GM12878 (cell line): ENCODE measurements at regions not wholly inside any gene's neighbourhood (a gene's known extent, or its start where the extent isn't known, plus 50 kb on each side); places are given as distances from the start of the nearest gene placed in this dataset.
A peak's percentile ranks its signal among the peaks of the same experiment; 100 is the strongest.

Experiments used
- ATAC-seq: fragments of 200-7000 bp; cut with Tn5 transposase; 3 replicates; pipeline ENCODE4 v1.9.1; 2020; ENCODE audit warnings: mild to moderate bottlenecking, moderate library complexity
- BruUV-seq: library from RNA; stranded (reverse); fragments of 400-500 nt; replicated peaks from 2 replicates; lab custom pipeline; 2021; lab: Mats Ljungman, UMichigan
- CTCF ChIA-PET: fragments of 300-600 bp; sonication (Branson Sonifier 250); formaldehyde crosslinking; extraction: SDS; loops from one replicate; lab custom pipeline; 2021; ENCODE audit warnings: inconsistent platforms; lab: Yijun Ruan, JAX
- POLR2A ChIA-PET: fragments of 350-600 bp; formaldehyde crosslinking; extraction: SDS; loops from one replicate; lab custom pipeline; 2021; ENCODE audit warnings: inconsistent platforms; lab: Charles Lee
- RAD21 ChIA-PET: fragments of 300-600 bp; sonication (Branson Sonifier 250); formaldehyde crosslinking; loops from one replicate; lab custom pipeline; 2023; ENCODE audit warnings: antibody characterized with exemption; ENCODE audit not compliant: unreplicated experiment; lab: Charles Lee
- SMC1A ChIA-PET: fragments of 300-600 bp; sonication (Branson Sonifier 250); formaldehyde crosslinking; loops from one replicate; lab custom pipeline; 2023; ENCODE audit not compliant: unreplicated experiment, uncharacterized antibody; lab: Charles Lee
- DNase-seq: peaks from one replicate; pipeline ENCODE4 v3.0.0-alpha.2; 2011; ENCODE audit warnings: low read depth, low spot score
- FAIRE-seq: peaks from 3 replicates; lab custom pipeline; 2011; peaks lifted over from hg19 to GRCh38; lab: Jason Lieb, UNC
- H2AFZ ChIP-seq: 2 replicates; pipeline ENCODE4 v1.6.0; 2011; ENCODE audit warnings: low read depth, low read length, control low read depth; ENCODE audit not compliant: control insufficient read depth
- H3K27ac ChIP-seq: 2 replicates; pipeline ENCODE4 v1.5.1; 2011; ENCODE audit warnings: control low read depth; ENCODE audit not compliant: control insufficient read depth, insufficient read depth
- H3K27me3 ChIP-seq, 2 experiments: replicated peaks in 1 of 2; 2 replicates each; pipeline versions ENCODE4 v1.6.0 to v1.6.1; 2011; ENCODE audit warnings: low read length in 1 of 2; ENCODE audit not compliant: control insufficient read depth in 2 of 2, insufficient read depth in 2 of 2
- H3K36me3 ChIP-seq, 2 experiments: 2 replicates each; pipeline ENCODE4 v1.5.1; 2011; ENCODE audit warnings: low read length in 1 of 2; ENCODE audit not compliant: control insufficient read depth in 2 of 2, insufficient read depth in 2 of 2
- H3K4me1 ChIP-seq: 2 replicates; pipeline ENCODE4 v1.6.1; 2011; ENCODE audit warnings: mild to moderate bottlenecking, low read length, moderate library complexity, mixed read lengths; ENCODE audit not compliant: control insufficient read depth, insufficient read depth
- H3K4me2 ChIP-seq: 2 replicates; pipeline ENCODE4 v1.6.0; 2011; ENCODE audit warnings: control low read depth; ENCODE audit not compliant: control insufficient read depth, insufficient read depth
- H3K4me3 ChIP-seq: fragments of 200-600 bp; sonication (generic); 2 replicates; pipeline ENCODE4 v1.5.1; 2016
- H3K79me2 ChIP-seq: 2 replicates; pipeline ENCODE4 v1.6.0; 2011; ENCODE audit warnings: low read length; ENCODE audit not compliant: control insufficient read depth, insufficient read depth
- H3K9ac ChIP-seq: 2 replicates; pipeline ENCODE4 v1.8.0; 2011; ENCODE audit warnings: low read length, control low read depth, mixed read lengths; ENCODE audit not compliant: control insufficient read depth, insufficient read depth
- H3K9me3 ChIP-seq: replicated peaks from 3 replicates; pipeline ENCODE4 v1.5.1; 2011; ENCODE audit warnings: mild to moderate bottlenecking, low read length; ENCODE audit not compliant: control insufficient read depth, insufficient read depth
- H4K20me1 ChIP-seq: 2 replicates; pipeline ENCODE4 v1.6.0; 2011; ENCODE audit not compliant: control insufficient read depth, insufficient read depth
- MEF2B ChIP-seq: fragments of 450-650 bp; IDR thresholded peaks from 2 replicates; pipeline ENCODE4 v1.6.1; 2018; ENCODE audit warnings: mild to moderate bottlenecking, moderate library complexity; ENCODE audit not compliant: partially characterized antibody, poor library complexity, severe bottlenecking
- MXI1 ChIP-seq: fragments of 150-350 bp; IDR thresholded peaks from 2 replicates; pipeline ENCODE4 v1.6.1; 2011; ENCODE audit warnings: low read depth, mild to moderate bottlenecking, inconsistent platforms, low read length, improper control_type of control experiment
- SMARCA5 ChIP-seq: fragments of 450-650 bp; IDR thresholded peaks from 2 replicates; pipeline ENCODE4 v1.6.1; 2017; ENCODE audit warnings: mild to moderate bottlenecking
- WGBS: methylation state at CpG from one replicate; pipeline ENCODE4 v1.1.6; 2016; ENCODE audit warnings: low lambda C conversion rate; ENCODE audit not compliant: insufficient replicate concordance, insufficient coverage; ENCODE audit errors: missing lambda C conversion rate; 5-methylcytosine and 5-hydroxymethylcytosine counted together
- in situ Hi-C: fragments of 300-500 bp; cut with MboI; formaldehyde crosslinking; loops from 9 replicates; pipeline ENCODE4 v1.14.3; 2018; ENCODE audit warnings: mixed read lengths
- intact Hi-C: fragments of 100-400 bp; cut with micrococcal nuclease; formaldehyde crosslinking; loops from one replicate; pipeline ENCODE4 v1.14.2; 2022; ENCODE audit not compliant: unreplicated experiment

GRCh38 chr14:42299692-42300091 is 693.0 kb downstream of the LRFN5 start:
- no peaks in the 10 kb centered on the region for H3K79me2 ChIP-seq
- no peak for FAIRE-seq
- peak; percentile 45; the same call in 1 of the 3 replicates for ATAC-seq
- peak; percentile 8 for DNase-seq
- no peak overlapping the region for H3K9ac ChIP-seq
- SMC1A ChIA-PET: interaction anchor here (1.2 kb wide), 1 partner anchor 190 kb away, joined by 3 read pairs; no protein-coding TSS in a partner anchor
- intact Hi-C loops (no loop called here), in situ Hi-C loops (no loop called here)
- H2AFZ ChIP-seq: no peak overlapping the region
- POLR2A ChIA-PET: no interaction called here
- CTCF ChIA-PET: no interaction called here
- H3K36me3 ChIP-seq: no peaks in the 10 kb centered on the region
- BruUV-seq: no TSS peak
- 0% methylated on average over 2 of the region's 2 CpGs for WGBS
- H3K4me3 ChIP-seq: no peak overlapping the region
- RAD21 ChIA-PET: no interaction called here
- H3K27ac ChIP-seq: no peak overlapping the region
- TF ChIP-seq SMARCA5 (no peak), MXI1 (no peak), MEF2B (peak; percentile 72)
- no peaks in the 10 kb centered on the region for H3K4me1 ChIP-seq
- H3K4me2 ChIP-seq: no peak overlapping the region
- no peaks in the 10 kb centered on the region for H3K9me3 ChIP-seq
- no peaks in the 10 kb centered on the region for H3K27me3 ChIP-seq
- H4K20me1 ChIP-seq: no peaks in the 10 kb centered on the region

GRCh38 chr14:42293180-42293579 is 686.5 kb downstream of the LRFN5 start:
- Histone ChIP-seq H2AFZ (no peak overlapping the region), H3K9ac (no peak overlapping the region), H3K9me3 (no peaks in the 10 kb centered on the region), H3K36me3 (no peaks in the 10 kb centered on the region), H3K79me2 (no peaks in the 10 kb centered on the region), H3K4me3 (no peak overlapping the region), H3K4me1 (no peaks in the 10 kb centered on the region), H3K27ac (no peak overlapping the region), H4K20me1 (no peaks in the 10 kb centered on the region), H3K4me2 (no peak overlapping the region), H3K27me3 (no peaks in the 10 kb centered on the region)
- BruUV-seq: no TSS peak
- SMC1A ChIA-PET: interaction anchor here (1.0 kb wide), 1 partner anchor 16 kb away, joined by 3 read pairs; no protein-coding TSS in a partner anchor
- DNase-seq (no peak), FAIRE-seq (no peak), ATAC-seq (no peak)
- in situ Hi-C loops (no loop called here), intact Hi-C loops (no loop called here)
- CTCF ChIA-PET: no interaction called here
- 0% methylated on average over 1 of the region's 1 CpG for WGBS
- no peak for TF ChIP-seq MXI1
- POLR2A ChIA-PET: no interaction called here
- RAD21 ChIA-PET: no interaction called here
